Smooth muscle cell (in vitro differentiated cells): ENCODE measurements at regions not wholly inside any gene's neighbourhood (a gene's known extent, or its start where the extent isn't known, plus 50 kb on each side); places are given as distances from the start of the nearest gene placed in this dataset.
A peak's percentile ranks its signal among the peaks of the same experiment; 100 is the strongest.

Experiments
- DNase-seq: peaks from one replicate; lab custom pipeline; 2025; ENCODE audit not compliant: unreplicated experiment; lab: John Stamatoyannopoulos, UW
- H2AFZ ChIP-seq: fragments of 200-600 bp; sonication (generic); 2 replicates; pipeline ENCODE4 v1.6.0; 2016; ENCODE audit warnings: antibody characterized with exemption, low read depth, mild to moderate bottlenecking
- H3F3A ChIP-seq: fragments of 200-600 bp; sonication (generic); 2 replicates; pipeline ENCODE4 v1.6.0; 2017; ENCODE audit warnings: antibody characterized with exemption, low read depth
- H3K27ac ChIP-seq: fragments of 200-600 bp; sonication (generic); 2 replicates; pipeline ENCODE4 v1.5.1; 2016; ENCODE audit warnings: low read depth, mild to moderate bottlenecking
- H3K27me3 ChIP-seq: fragments of 200-600 bp; sonication (generic); 2 replicates; pipeline ENCODE4 v1.6.1; 2016; ENCODE audit warnings: low read depth, mild to moderate bottlenecking
- H3K36me3 ChIP-seq: fragments of 200-600 bp; sonication (generic); 2 replicates; pipeline ENCODE4 v1.5.1; 2016; ENCODE audit warnings: low read depth
- H3K4me1 ChIP-seq: fragments of 200-600 bp; sonication (generic); 2 replicates; pipeline ENCODE4 v1.5.1; 2016; ENCODE audit warnings: low read depth
- H3K4me2 ChIP-seq: fragments of 200-600 bp; sonication (generic); 2 replicates; pipeline ENCODE4 v1.6.0; 2016; ENCODE audit warnings: mild to moderate bottlenecking
- H3K4me3 ChIP-seq: fragments of 200-600 bp; sonication (generic); 2 replicates; pipeline ENCODE4 v1.5.1; 2016; ENCODE audit warnings: mild to moderate bottlenecking
- H3K79me2 ChIP-seq: fragments of 200-600 bp; sonication (generic); 2 replicates; pipeline ENCODE4 v1.6.0; 2016; ENCODE audit warnings: low read depth, mild to moderate bottlenecking
- H3K9ac ChIP-seq: fragments of 200-600 bp; sonication (generic); 2 replicates; pipeline ENCODE4 v1.6.0; 2016; ENCODE audit warnings: low read depth
- H3K9me3 ChIP-seq: fragments of 200-600 bp; sonication (generic); replicated peaks from 2 replicates; pipeline ENCODE4 v1.5.1; 2016; ENCODE audit warnings: low read depth
- H4K20me1 ChIP-seq: fragments of 200-600 bp; sonication (generic); 2 replicates; pipeline ENCODE4 v1.6.0; 2016; ENCODE audit warnings: low read depth
- CTCF ChIP-seq: fragments of 200-600 bp; sonication (generic); IDR thresholded peaks from 2 replicates; pipeline ENCODE4 v1.5.1; 2017; ENCODE audit warnings: borderline replicate concordance, mild to moderate bottlenecking, antibody characterized with exemption; ENCODE audit not compliant: insufficient read depth, poor library complexity, severe bottlenecking
- WGBS: methylation state at CpG from one replicate; pipeline ENCODE4 v1.1.7; 2016; ENCODE audit warnings: low lambda C conversion rate; 5-methylcytosine and 5-hydroxymethylcytosine counted together

GRCh38 chr13:23087880-23088279 is 92.9 kb upstream of the SGCG start:
- no peak for DNase-seq
- TF ChIP-seq CTCF = peak; percentile 38
- Histone ChIP-seq H3K79me2 (no peaks in the 10 kb centered on the region), H2AFZ (no peak overlapping the region), H3K9ac (no peak overlapping the region), H3K4me3 (no peak overlapping the region), H3K4me2 (no peak overlapping the region), H4K20me1 (no peaks in the 10 kb centered on the region), H3K4me1 (no peaks in the 10 kb centered on the region), H3K27ac (no peak overlapping the region), H3K27me3 (no peaks in the 10 kb centered on the region), H3K36me3 (no peaks in the 10 kb centered on the region), H3K9me3 (no peaks in the 10 kb centered on the region), H3F3A (no peaks in the 10 kb centered on the region)
- 48% methylated on average over 1 of the region's 1 CpG for WGBS

GRCh38 chr13:23098161-23098907 is 82.4 kb upstream of the SGCG start:
- Histone ChIP-seq H3K9me3 (no peaks in the 10 kb centered on the region), H3K27me3 (no peaks in the 10 kb centered on the region), H3K4me2 (no peak overlapping the region), H3K27ac (no peak overlapping the region), H3K4me3 (no peak overlapping the region), H3K79me2 (no peaks in the 10 kb centered on the region), H3K4me1 (no peaks in the 10 kb centered on the region), H3K36me3 (no peaks in the 10 kb centered on the region), H3K9ac (no peak overlapping the region), H3F3A (no peaks in the 10 kb centered on the region), H4K20me1 (no peaks in the 10 kb centered on the region), H2AFZ (no peak overlapping the region)
- no peak for DNase-seq
- 87% methylated on average over 7 of the region's 7 CpGs for WGBS
- no peak for TF ChIP-seq CTCF

GRCh38 chr13:23105051-23105450 is 75.7 kb upstream of the SGCG start:
- Histone ChIP-seq H3F3A (no peaks in the 10 kb centered on the region), H3K9ac (no peak overlapping the region), H3K79me2 (no peaks in the 10 kb centered on the region), H3K36me3 (no peaks in the 10 kb centered on the region), H2AFZ (no peak overlapping the region), H3K9me3 (no peaks in the 10 kb centered on the region), H3K27me3 (no peaks in the 10 kb centered on the region), H4K20me1 (no peaks in the 10 kb centered on the region), H3K27ac (no peak overlapping the region), H3K4me3 (no peak overlapping the region), H3K4me2 (no peak overlapping the region), H3K4me1 (no peaks in the 10 kb centered on the region)
- DNase-seq = no peak
- no peak for TF ChIP-seq CTCF
- WGBS = 74% methylated on average over 3 of the region's 3 CpGs

GRCh38 chr13:23107665-23108064 is 73.1 kb upstream of the SGCG start:
- Histone ChIP-seq H3K79me2 (no peaks in the 10 kb centered on the region), H3K9ac (no peak overlapping the region), H3F3A (no peaks in the 10 kb centered on the region), H3K4me1 (no peaks in the 10 kb centered on the region), H3K27ac (no peak overlapping the region), H3K36me3 (no peaks in the 10 kb centered on the region), H3K4me2 (no peak overlapping the region), H3K4me3 (no peak overlapping the region), H4K20me1 (no peaks in the 10 kb centered on the region), H3K27me3 (no peaks in the 10 kb centered on the region), H2AFZ (no peak overlapping the region), H3K9me3 (no peaks in the 10 kb centered on the region)
- WGBS = 90% methylated on average over 7 of the region's 7 CpGs
- no peak for DNase-seq
- no peak for TF ChIP-seq CTCF
